Activated CD4-positive, alpha-beta T cell treated with anti-CD3 and anti-CD28 coated beads for 36 hours (primary cell): ENCODE measurements at regions not wholly inside any gene's neighbourhood (a gene's known extent, or its start where the extent isn't known, plus 50 kb on each side); places are given as distances from the start of the nearest gene placed in this dataset.

ENCODE experiments used
- ATAC-seq: fragments of 200-7000 bp; cut with Tn5 transposase; one replicate; pipeline ENCODE4 v1.10.0; 2021; ENCODE audit warnings: mild to moderate bottlenecking, moderate library complexity
- CTCF ChIA-PET: fragments of 350-600 bp; sonication (Branson Sonifier 250); formaldehyde crosslinking; loops from one replicate; lab custom pipeline; 2021; ENCODE audit warnings: antibody characterized with exemption; lab: Charles Lee
- POLR2A ChIA-PET: fragments of 350-600 bp; sonication (Branson Sonifier 250); formaldehyde crosslinking; loops from one replicate; lab custom pipeline; 2021; ENCODE audit warnings: antibody characterized with exemption, inconsistent platforms; lab: Charles Lee
- DNase-seq: peaks from one replicate; pipeline ENCODE4 v3.0.0-alpha.2; 2020
- H3K27ac Mint-ChIP-seq: one replicate; pipeline ENCODE4 v1.8.0; 2021; ENCODE audit warnings: mixed read lengths
- H3K27me3 Mint-ChIP-seq: one replicate; pipeline ENCODE4 v1.8.0; 2021; ENCODE audit warnings: mixed read lengths
- H3K36me3 Mint-ChIP-seq: one replicate; pipeline ENCODE4 v1.8.0; 2021; ENCODE audit warnings: low read depth, mixed read lengths
- H3K4me1 Mint-ChIP-seq: one replicate; pipeline ENCODE4 v1.8.0; 2021; ENCODE audit warnings: mixed read lengths
- H3K4me3 Mint-ChIP-seq: one replicate; pipeline ENCODE4 v1.8.0; 2021; ENCODE audit warnings: mild to moderate bottlenecking, moderate library complexity, mixed read lengths
- H3K9me3 Mint-ChIP-seq: one replicate; pipeline ENCODE4 v1.8.0; 2021; ENCODE audit warnings: low read depth, mixed read lengths
- intact Hi-C, 2 experiments: fragments of 100-400 bp; cut with DNase I in 1 of 2; cut with micrococcal nuclease in 1 of 2; formaldehyde crosslinking; loops; one replicate each; pipeline versions ENCODE4 v1.14.2 to v1.15.1; 2022 to 2024; cut with DNase I, micrococcal nuclease

DNA sequence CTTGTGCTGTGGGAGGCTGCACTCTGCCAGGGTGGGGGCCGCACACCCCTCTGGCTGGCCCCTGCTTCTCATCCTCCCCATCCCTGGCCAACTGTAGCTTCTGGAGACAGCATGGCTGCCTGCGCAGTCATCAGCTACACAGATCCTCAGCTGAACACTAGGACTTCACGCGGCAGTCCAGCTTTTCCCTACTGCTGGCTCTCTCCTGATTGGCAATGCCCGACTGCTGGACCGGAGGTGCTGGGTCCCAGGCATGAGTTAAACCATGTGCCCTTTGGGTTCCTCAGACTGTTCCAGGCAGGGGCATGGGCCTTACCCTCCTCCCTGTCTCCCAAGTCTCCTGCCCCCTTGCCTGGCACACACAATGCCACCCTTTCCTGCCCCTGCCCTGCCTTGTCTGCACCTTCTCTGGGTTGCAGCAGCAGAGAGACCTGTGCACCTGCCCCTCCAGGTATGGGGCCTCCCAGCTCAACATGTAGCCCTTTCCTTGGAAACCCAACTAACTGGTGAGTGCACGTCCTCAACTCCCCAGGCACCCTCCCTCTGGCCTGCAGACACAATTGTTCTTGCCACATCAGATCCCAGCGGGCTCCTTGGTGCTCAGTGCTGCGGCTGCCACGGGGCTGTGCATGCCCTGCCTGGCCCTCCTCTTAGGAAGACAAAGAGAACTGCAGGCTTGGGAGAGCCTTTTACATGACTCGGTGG is 1039.2 kb downstream of the TBC1D22A start:
- Mint-ChIP-seq H3K36me3 (no peaks in the 10 kb centered on the region), H3K27ac (no peak overlapping the region), H3K4me1 (no peaks in the 10 kb centered on the region), H3K9me3 (peaks cover 5% of the 10 kb centered on the region), H3K4me3 (no peak overlapping the region), H3K27me3 (peaks cover 15% of the 10 kb centered on the region)
- ATAC-seq (no peak), DNase-seq (no peak)
- intact Hi-C loops, result no loop called here
- ChIA-PET CTCF (no interaction called here), POLR2A (no interaction called here)

DNA sequence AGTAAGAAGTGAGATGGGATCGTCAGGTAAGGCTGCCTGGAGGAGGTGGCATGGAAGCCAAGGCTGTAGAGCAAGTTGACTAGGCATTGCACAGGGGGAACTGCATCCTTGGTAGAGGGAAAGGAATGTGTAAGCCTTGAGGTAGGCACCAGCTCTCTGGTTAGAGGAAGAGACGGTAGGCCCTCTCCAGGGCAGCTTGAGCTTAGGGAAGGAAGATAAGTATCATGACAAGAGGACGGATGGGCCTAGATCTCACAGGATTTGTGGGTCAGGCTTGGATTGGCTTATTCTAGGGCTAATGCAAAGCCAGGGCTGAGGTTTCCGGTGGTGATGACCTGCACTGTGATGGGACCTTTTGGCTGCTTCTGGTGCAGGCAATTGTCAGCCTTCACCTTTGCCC is 1035.8 kb downstream of the TBC1D22A start:
- Mint-ChIP-seq H3K9me3 (peaks cover 5% of the 10 kb centered on the region), H3K4me1 (no peaks in the 10 kb centered on the region), H3K27me3 (peaks cover 10% of the 10 kb centered on the region), H3K27ac (no peak overlapping the region), H3K36me3 (no peaks in the 10 kb centered on the region), H3K4me3 (no peak overlapping the region)
- ChIA-PET CTCF (no interaction called here), POLR2A (no interaction called here)
- DNase-seq, result no peak
- ATAC-seq, result no peak
- intact Hi-C loops, result no loop called here

- H3K36me3 Mint-ChIP-seq, result no peaks in the 10 kb centered on the region
- no peak for ATAC-seq
- no peak overlapping the region for H3K27ac Mint-ChIP-seq
- no peak for DNase-seq
- H3K9me3 Mint-ChIP-seq, result peaks cover 5% of the 10 kb centered on the region
- no peak overlapping the region for H3K4me3 Mint-ChIP-seq
- ChIA-PET POLR2A (no interaction called here), CTCF (no interaction called here)
- peaks cover 8% of the 10 kb centered on the region for H3K27me3 Mint-ChIP-seq
- H3K4me1 Mint-ChIP-seq, result no peaks in the 10 kb centered on the region
- intact Hi-C loops, result no loop called here
Observed at GRCh38 chr22:47797342-47797945, 1035.0 kb downstream of the TBC1D22A start.

GRCh38 chr22:47796128-47796908 is 1033.9 kb downstream of the TBC1D22A start:
- no peaks in the 10 kb centered on the region for H3K4me1 Mint-ChIP-seq
- H3K27me3 Mint-ChIP-seq, result peaks cover 4% of the 10 kb centered on the region
- H3K9me3 Mint-ChIP-seq, result peaks cover 5% of the 10 kb centered on the region
- no peak overlapping the region for H3K27ac Mint-ChIP-seq
- intact Hi-C loops, result no loop called here
- H3K36me3 Mint-ChIP-seq, result no peaks in the 10 kb centered on the region
- DNase-seq, result no peak
- H3K4me3 Mint-ChIP-seq, result no peak overlapping the region
- ChIA-PET CTCF (no interaction called here), POLR2A (no interaction called here)
- no peak for ATAC-seq

DNA sequence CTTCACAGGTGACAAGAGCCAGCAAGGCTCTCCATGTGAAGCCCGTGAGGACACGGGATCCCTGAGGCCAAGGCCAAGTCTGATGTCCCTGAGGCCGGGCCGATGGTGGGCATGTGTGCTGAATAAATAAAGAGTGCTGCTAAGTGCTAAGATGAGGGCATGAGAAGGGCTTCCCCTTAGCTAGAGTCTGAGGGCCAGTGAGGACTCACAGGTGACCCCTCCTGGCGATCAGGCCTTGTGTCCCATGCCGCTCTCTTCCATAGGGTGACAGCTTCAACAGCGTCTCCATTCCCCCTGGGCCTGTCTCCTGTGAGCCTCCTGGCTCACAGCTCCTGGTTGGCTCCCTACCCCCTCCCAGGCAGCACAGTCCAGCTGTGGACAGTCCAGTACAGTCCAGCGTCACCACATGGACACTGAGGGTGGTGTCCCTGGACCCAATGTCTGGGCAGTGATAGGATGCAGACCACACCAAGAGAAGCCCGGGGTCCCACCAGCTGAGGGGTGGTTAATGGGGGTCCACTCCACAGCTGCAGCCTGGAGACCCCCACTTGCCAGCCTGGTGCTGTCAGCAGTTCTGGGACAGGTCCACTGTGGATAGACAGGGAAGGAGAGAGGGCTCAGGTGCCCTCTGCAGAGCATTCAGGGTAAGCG is 1033.2 kb downstream of the TBC1D22A start:
- H3K9me3 Mint-ChIP-seq, result peaks cover 5% of the 10 kb centered on the region
- ChIA-PET CTCF (no interaction called here), POLR2A (no interaction called here)
- H3K27ac Mint-ChIP-seq, result no peak overlapping the region
- intact Hi-C loops, result no loop called here
- no peaks in the 10 kb centered on the region for H3K4me1 Mint-ChIP-seq
- H3K4me3 Mint-ChIP-seq, result no peak overlapping the region
- peaks cover 4% of the 10 kb centered on the region for H3K27me3 Mint-ChIP-seq
- H3K36me3 Mint-ChIP-seq, result no peaks in the 10 kb centered on the region
- DNase-seq (no peak), ATAC-seq (no peak)

GRCh38 chr22:47794851-47795250 is 1032.4 kb downstream of the TBC1D22A start:
- no peaks in the 10 kb centered on the region for H3K36me3 Mint-ChIP-seq
- ChIA-PET POLR2A (no interaction called here), CTCF (no interaction called here)
- DNase-seq (no peak), ATAC-seq (no peak)
- no peak overlapping the region for H3K4me3 Mint-ChIP-seq
- H3K9me3 Mint-ChIP-seq, result peaks cover 5% of the 10 kb centered on the region
- intact Hi-C loops, result no loop called here
- H3K27me3 Mint-ChIP-seq, result peaks cover 4% of the 10 kb centered on the region
- no peaks in the 10 kb centered on the region for H3K4me1 Mint-ChIP-seq
- H3K27ac Mint-ChIP-seq, result no peak overlapping the region

- CTCF ChIA-PET, result no interaction called here
Observed at GRCh38 chr22:47793304-47794101, 1031.1 kb downstream of the TBC1D22A start.

DNA sequence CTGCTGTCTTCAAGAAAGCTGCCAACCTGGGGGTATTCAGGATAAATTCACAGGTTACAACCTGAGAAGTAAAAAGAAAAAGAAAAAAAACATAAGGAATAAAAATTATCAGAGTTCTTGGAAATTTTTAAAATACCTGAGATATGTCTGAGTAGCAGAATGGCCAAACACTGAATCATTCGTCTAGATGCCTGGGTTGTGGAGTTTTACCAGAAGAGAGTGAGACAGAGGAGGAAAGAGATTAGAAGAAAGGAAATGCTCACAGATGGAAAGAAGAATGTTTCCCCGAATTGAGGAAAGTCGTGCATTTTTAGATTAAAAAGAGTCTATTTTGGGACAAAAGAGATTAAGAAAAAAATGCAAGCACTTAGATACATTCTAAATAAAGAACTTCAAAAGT is 1026.7 kb downstream of the TBC1D22A start:
- H3K4me1 Mint-ChIP-seq, result no peaks in the 10 kb centered on the region
- no peaks in the 10 kb centered on the region for H3K36me3 Mint-ChIP-seq
- H3K27me3 Mint-ChIP-seq, result peaks cover 2% of the 10 kb centered on the region
- H3K9me3 Mint-ChIP-seq, result peaks cover 1% of the 10 kb centered on the region
- intact Hi-C loops, result no loop called here
- H3K27ac Mint-ChIP-seq, result no peak overlapping the region
- ATAC-seq, result no peak
- no peak overlapping the region for H3K4me3 Mint-ChIP-seq
- POLR2A ChIA-PET, result no interaction called here
- CTCF ChIA-PET, result no interaction called here
- no peak for DNase-seq

More at GRCh38 chr22:47793304-47794101, 1031.1 kb downstream of the TBC1D22A start:
- Mint-ChIP-seq H3K27me3 (no peaks in the 10 kb centered on the region), H3K9me3 (no peaks in the 10 kb centered on the region), H3K27ac (no peak overlapping the region), H3K36me3 (no peaks in the 10 kb centered on the region), H3K4me3 (no peak overlapping the region), H3K4me1 (no peaks in the 10 kb centered on the region)
- DNase-seq (no peak), ATAC-seq (no peak)
- POLR2A ChIA-PET, result no interaction called here
- intact Hi-C loops, result no loop called here

DNA sequence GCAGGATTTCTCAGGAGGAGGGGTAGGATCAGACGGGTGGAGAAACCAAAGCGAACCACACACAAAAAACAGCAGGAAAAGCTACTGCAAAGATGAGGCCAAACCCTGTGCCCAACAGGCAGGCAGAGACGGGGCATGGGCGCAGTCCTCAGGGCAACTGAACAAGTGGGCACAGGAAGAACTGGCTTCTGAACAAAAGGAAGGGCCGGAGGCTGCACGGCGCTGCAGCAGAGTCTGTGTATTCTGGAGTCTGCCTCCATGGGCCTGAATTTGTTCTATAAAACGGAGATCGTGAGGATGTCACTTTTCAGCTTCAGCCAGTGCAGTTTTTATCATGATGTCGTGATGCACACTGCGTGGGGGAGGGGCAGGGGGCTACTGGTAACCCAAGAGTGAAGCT is 1026.0 kb downstream of the TBC1D22A start:
- ChIA-PET CTCF (no interaction called here), POLR2A (no interaction called here)
- ATAC-seq, result no peak
- H3K9me3 Mint-ChIP-seq, result peaks cover 1% of the 10 kb centered on the region
- no peaks in the 10 kb centered on the region for H3K36me3 Mint-ChIP-seq
- H3K27me3 Mint-ChIP-seq, result peaks cover 6% of the 10 kb centered on the region
- intact Hi-C loops, result no loop called here
- no peak overlapping the region for H3K4me3 Mint-ChIP-seq
- DNase-seq, result no peak
- H3K27ac Mint-ChIP-seq, result no peak overlapping the region
- no peaks in the 10 kb centered on the region for H3K4me1 Mint-ChIP-seq

DNA sequence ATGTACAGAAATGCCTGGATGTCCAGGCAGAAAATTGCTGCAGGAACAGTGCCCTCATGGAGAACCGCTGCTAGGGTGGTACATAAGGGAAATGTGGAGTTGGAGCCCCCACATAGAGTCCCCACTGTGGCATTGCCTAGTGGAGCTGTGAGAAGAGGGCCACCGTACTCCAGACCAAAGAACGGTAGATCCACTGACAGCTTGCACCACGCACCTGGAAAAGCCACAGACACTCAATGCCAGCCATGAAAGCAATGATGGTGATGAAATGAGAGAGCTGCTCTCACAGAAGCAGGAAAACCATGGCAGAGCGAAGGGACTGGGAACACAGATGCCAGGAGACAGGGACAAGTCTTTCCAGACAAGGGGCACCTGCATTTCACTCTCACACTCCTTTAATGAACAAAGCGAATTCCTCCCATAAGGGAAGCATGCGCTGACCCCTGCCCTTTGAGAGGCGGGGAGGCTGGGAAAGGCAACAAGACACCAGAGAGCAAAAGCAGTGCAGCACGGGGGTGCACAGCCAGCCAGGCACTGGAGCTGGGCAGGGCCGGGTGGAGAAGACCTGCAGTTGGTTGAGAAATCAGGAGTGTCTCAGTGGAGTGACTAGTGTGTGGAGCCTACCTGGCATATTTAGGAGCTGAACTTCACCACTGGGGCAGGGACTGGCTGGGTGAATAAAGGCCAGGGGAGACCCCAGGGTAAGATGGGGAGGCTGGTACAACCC is 1025.2 kb downstream of the TBC1D22A start:
- ATAC-seq (no peak), DNase-seq (no peak)
- Mint-ChIP-seq H3K4me3 (no peak overlapping the region), H3K9me3 (peaks cover 1% of the 10 kb centered on the region), H3K27me3 (peaks cover 6% of the 10 kb centered on the region), H3K36me3 (no peaks in the 10 kb centered on the region), H3K4me1 (no peaks in the 10 kb centered on the region), H3K27ac (no peak overlapping the region)
- CTCF ChIA-PET, result interaction anchor here (0.7 kb wide), 1 partner anchor 475 kb away, joined by 3 read pairs; no protein-coding TSS in a partner anchor
- intact Hi-C loops, result no loop called here
- POLR2A ChIA-PET, result no interaction called here
